Progenitor cell of endocrine pancreas (in vitro differentiated cells): ENCODE measurements at regions not wholly inside any gene's neighbourhood (a gene's known extent, or its start where the extent isn't known, plus 50 kb on each side); places are given as distances from the start of the nearest gene placed in this dataset.
A peak's percentile ranks its signal among the peaks of the same experiment; 100 is the strongest.

Experiments used
- DNase-seq: peaks from one replicate; pipeline ENCODE4 v3.0.0; 2021; ENCODE audit warnings: low spot score; ENCODE audit not compliant: unreplicated experiment
- H3K27ac Mint-ChIP-seq: 2 replicates; pipeline ENCODE4 v1.8.0; 2021; ENCODE audit warnings: mild to moderate bottlenecking, moderate library complexity, mixed read lengths
- H3K27me3 Mint-ChIP-seq: 2 replicates; pipeline ENCODE4 v1.8.0; 2021; ENCODE audit warnings: mixed read lengths
- H3K36me3 Mint-ChIP-seq: 2 replicates; pipeline ENCODE4 v1.8.0; 2022; ENCODE audit warnings: mixed read lengths; ENCODE audit not compliant: insufficient read depth
- H3K4me1 Mint-ChIP-seq: 2 replicates; pipeline ENCODE4 v1.8.0; 2021; ENCODE audit warnings: low read depth, mixed read lengths
- H3K4me3 Mint-ChIP-seq: 2 replicates; pipeline ENCODE4 v1.8.0; 2021; ENCODE audit warnings: low read depth, mild to moderate bottlenecking, moderate library complexity, mixed read lengths
- H3K9me3 Mint-ChIP-seq: 2 replicates; pipeline ENCODE4 v1.8.0; 2021; ENCODE audit warnings: low read depth, mixed read lengths
- TF ChIP-seq, protein P1 (sequence below): fragments of 200-600 bp; sonication (generic); IDR thresholded peaks from one replicate; pipeline ENCODE4 v1.5.0; 2021; ENCODE audit warnings: antibody characterized with exemption, mild to moderate bottlenecking; ENCODE audit not compliant: unreplicated experiment

DNA sequence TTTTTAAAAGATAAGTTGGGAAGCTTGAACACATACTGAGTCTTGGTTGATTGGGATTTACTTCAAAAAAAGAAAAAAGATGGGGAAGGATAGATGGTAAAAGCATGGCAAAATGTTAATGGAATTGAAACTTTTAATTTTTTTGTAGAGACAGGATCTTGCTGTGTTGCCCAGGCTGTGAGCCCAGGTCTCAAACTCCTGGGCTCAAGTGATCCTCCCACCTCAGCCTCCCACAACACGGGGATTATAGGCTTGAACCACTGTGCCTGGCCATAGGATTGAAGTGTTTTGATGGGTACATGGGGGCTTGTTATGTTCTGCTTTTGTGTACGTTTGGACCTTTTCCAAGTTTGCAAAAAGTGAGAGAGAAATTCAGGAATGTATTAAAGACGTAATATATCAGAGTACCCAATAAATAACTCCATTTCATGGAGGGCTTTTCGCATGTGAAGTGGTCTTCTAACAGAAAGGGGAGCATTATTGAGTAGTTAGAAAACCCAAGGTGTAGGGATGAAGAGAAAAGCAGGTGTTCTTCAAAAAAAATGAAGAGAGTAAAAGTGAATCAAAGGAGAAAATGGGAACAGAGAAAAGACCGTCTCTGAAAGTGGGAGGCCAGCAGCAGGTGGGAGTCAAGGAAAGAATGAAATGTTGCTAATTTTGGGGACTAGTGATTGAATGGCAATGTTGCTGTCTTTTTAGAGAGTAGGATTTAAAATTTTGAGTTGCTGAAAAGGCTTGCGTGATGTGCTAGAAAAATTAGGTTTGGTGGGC lies 55.2 kb downstream of the GARRE1 start:
- Mint-ChIP-seq H3K36me3 (peaks cover 7% of the 10 kb centered on the region), H3K27ac (no peak overlapping the region), H3K27me3 (no peaks in the 10 kb centered on the region), H3K4me1 (peaks cover 18% of the 10 kb centered on the region), H3K4me3 (no peak overlapping the region), H3K9me3 (no peaks in the 10 kb centered on the region)
- TF ChIP-seq, protein P1, sequence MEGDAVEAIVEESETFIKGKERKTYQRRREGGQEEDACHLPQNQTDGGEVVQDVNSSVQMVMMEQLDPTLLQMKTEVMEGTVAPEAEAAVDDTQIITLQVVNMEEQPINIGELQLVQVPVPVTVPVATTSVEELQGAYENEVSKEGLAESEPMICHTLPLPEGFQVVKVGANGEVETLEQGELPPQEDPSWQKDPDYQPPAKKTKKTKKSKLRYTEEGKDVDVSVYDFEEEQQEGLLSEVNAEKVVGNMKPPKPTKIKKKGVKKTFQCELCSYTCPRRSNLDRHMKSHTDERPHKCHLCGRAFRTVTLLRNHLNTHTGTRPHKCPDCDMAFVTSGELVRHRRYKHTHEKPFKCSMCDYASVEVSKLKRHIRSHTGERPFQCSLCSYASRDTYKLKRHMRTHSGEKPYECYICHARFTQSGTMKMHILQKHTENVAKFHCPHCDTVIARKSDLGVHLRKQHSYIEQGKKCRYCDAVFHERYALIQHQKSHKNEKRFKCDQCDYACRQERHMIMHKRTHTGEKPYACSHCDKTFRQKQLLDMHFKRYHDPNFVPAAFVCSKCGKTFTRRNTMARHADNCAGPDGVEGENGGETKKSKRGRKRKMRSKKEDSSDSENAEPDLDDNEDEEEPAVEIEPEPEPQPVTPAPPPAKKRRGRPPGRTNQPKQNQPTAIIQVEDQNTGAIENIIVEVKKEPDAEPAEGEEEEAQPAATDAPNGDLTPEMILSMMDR = no peak
- no peak for DNase-seq

GRCh38 chr19:34310494-34310981 lies 54.5 kb upstream of the GPI start:
- DNase-seq = no peak
- peaks cover 3% of the 10 kb centered on the region for H3K36me3 Mint-ChIP-seq
- H3K27me3 Mint-ChIP-seq = no peaks in the 10 kb centered on the region
- H3K27ac Mint-ChIP-seq = peak overlapping the region; percentile 87
- TF ChIP-seq, protein P1 = no peak
- peaks cover 13% of the 10 kb centered on the region for H3K4me1 Mint-ChIP-seq
- H3K4me3 Mint-ChIP-seq = no peak overlapping the region
- H3K9me3 Mint-ChIP-seq = no peaks in the 10 kb centered on the region

GRCh38 chr19:34313188-34313587 lies 51.8 kb upstream of the GPI start:
- H3K27ac Mint-ChIP-seq = peak overlapping the region; percentile 52
- TF ChIP-seq, protein P1 = no peak
- H3K4me1 Mint-ChIP-seq = peaks cover 12% of the 10 kb centered on the region
- no peak overlapping the region for H3K4me3 Mint-ChIP-seq
- H3K27me3 Mint-ChIP-seq = no peaks in the 10 kb centered on the region
- H3K36me3 Mint-ChIP-seq = peaks cover 3% of the 10 kb centered on the region
- no peak for DNase-seq
- H3K9me3 Mint-ChIP-seq = no peaks in the 10 kb centered on the region

- H3K36me3 Mint-ChIP-seq = peaks cover 1% of the 10 kb centered on the region
- H3K27ac Mint-ChIP-seq = no peak overlapping the region
- H3K9me3 Mint-ChIP-seq = no peaks in the 10 kb centered on the region
- peaks cover 12% of the 10 kb centered on the region for H3K4me1 Mint-ChIP-seq
- H3K27me3 Mint-ChIP-seq = no peaks in the 10 kb centered on the region
- DNase-seq = no peak
- no peak overlapping the region for H3K4me3 Mint-ChIP-seq
- TF ChIP-seq, protein P1 = no peak
Observed at GRCh38 chr19:34314437-34315313, 50.3 kb upstream of the GPI start.
